GM12875 (cell line): ENCODE measurements at regions not wholly inside any gene's neighbourhood (a gene's known extent, or its start where the extent isn't known, plus 50 kb on each side); places are given as distances from the start of the nearest gene placed in this dataset.
A peak's percentile ranks its signal among the peaks of the same experiment; 100 is the strongest.

ENCODE experiments used
- H3K4me3 ChIP-seq: one replicate; pipeline ENCODE4 v1.5.1; 2011; ENCODE audit warnings: low read depth, low read length, control low read depth
- CTCF ChIP-seq: IDR thresholded peaks from 2 replicates; pipeline ENCODE4 v1.5.1; 2011; ENCODE audit warnings: low read depth, mild to moderate bottlenecking, control low read depth, inconsistent platforms, low read length, moderate library complexity, borderline replicate concordance; ENCODE audit not compliant: insufficient read depth

GRCh38 chr15:79373113-79373512 is 59.0 kb upstream of the MINAR1 start:
- H3K4me3 ChIP-seq: no peak overlapping the region
- TF ChIP-seq CTCF: no peak

GRCh38 chr15:79373728-79374127 is 58.4 kb upstream of the MINAR1 start:
- no peak overlapping the region for H3K4me3 ChIP-seq
- TF ChIP-seq CTCF: no peak

DNA sequence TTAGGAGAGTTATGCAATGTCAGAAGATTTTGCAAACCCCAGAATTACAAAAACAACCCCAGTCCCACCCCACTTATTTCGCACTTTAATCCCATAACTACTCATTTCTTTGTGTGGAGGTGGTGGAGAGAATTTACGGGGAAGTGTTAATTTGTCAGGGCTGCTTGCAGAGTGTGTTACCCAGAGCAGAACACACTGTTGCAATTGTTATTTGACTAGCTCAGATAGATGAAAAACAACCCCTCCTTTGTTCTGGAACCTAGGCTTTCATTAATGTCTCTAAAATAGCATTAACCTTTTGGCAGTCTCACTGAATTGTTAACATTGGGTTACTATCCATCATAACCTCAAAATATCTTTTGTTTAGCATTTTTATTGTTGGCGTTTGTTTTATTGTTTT is 55.8 kb upstream of the MINAR1 start:
- no peak for TF ChIP-seq CTCF
- H3K4me3 ChIP-seq: no peak overlapping the region

DNA sequence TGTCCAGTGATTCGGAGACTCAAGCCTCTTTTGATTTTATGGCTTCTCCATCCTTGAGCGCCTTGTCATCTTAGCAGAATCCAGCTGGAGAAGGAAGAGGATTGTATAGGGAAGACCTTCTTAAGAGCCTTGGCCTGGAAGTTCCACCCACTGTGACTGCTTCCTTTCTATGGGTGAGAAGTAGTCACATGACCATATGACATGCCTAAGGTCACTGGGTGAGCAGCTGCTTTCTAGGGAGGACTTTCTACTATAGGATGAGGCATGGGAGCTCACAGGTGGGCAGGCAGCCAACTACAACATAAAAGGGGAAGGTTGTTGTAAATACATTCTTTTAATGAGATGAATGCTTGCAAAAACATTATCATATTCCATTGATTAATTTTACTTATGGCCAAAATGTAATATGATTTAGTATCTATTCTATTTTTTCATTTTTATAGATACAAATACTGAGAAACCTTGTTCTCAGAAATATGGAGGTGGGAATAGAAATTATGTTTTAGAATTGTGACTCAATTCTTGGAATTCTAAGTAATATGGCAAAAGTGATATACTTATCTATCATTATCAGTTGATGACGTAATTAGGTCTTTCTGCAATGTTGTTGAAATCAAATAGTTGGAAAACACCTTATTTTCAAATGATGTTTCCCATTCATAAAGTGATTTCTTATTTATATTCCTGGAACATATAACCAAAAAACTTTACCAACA is 53.6 kb upstream of the MINAR1 start:
- no peak for TF ChIP-seq CTCF
- H3K4me3 ChIP-seq: no peak overlapping the region

DNA sequence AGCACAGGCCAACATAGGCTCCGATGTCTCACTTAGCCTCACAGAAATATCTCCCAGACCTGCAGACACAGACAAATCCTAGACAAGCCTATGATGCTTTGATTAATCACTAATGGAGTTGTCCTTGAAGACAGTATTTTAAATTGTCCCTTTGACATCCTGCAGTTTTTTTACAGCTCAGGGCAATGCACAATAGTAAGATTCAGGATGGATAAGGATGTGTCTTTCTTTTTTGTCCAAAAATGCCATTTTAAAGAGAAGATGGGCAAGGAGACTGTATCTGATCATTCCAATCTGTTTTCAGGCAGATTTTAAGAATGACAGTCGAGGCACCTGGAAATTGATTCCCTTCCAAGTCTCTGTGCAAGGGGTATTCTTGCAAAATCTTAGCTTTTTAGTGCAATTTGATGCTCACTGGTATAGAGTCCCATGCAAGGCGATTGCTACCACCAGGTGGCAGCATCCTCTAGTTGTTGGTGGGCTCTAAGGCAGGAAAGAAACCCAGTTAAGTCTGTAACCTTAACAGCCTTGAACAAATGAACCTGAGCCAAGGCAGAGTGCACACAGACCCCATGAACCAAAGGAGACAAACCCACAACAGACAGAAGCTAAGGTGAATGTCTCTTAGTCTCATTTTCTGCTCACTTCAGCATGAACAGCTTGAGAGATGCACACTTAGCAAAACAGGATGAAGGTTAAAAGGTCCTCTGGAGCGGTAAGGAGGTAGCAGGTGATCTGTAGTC is 51.2 kb upstream of the MINAR1 start:
- no peak overlapping the region for H3K4me3 ChIP-seq
- peak; percentile 80 for TF ChIP-seq CTCF

DNA sequence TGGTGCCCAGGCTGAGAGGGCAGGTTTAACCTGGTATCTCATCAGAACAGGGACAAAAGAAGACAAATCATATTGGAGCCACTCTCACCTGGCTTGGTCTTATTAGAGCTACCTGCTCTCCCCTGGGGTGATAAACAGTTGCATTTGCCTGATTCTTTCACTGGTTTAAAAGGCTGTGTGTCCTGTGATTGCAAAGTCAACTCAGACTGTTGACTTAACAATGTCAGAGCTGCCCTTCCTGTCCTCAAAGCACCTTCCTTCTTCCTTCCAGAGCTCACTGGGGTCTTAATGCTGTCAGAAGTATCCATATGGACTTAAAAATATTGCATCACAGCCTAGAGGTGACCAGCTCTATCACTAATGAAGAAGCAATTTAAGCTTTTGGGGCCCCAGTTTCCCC is 50.5 kb upstream of the MINAR1 start:
- TF ChIP-seq CTCF: no peak
- no peak overlapping the region for H3K4me3 ChIP-seq
